ENCODE measurements at regions not wholly inside any gene's neighbourhood (a gene's known extent, or its start where the extent isn't known, plus 50 kb on each side); places are given as distances from the start of the nearest gene placed in this dataset.
"Not testable (repeated sequence)": the region's sequence is repeated elsewhere in the genome, so short reads cannot be mapped to it uniquely, and the experiment has no call there.

DNA sequence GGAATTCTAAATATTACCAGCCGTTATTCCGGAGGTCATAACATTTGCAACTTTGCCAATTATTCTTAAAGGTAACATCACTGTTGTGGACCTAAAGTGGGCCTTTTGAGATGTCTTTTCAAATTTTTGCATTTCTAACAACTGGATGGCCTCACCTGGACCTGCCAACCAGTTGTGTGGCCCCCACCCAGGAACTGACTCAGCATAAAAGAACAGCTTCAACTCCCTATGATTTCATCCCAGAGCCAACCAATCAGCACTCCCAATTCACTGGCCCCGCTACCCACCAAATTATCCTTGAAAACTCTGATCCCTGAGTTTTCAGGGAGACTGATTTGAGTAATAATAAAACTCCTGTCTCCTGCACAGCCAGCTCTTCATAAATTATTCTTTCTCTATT is 489.7 kb upstream of the LMCD1 start:
- no peak overlapping the region for H3K4me3 ChIP-seq (ENCODE audit: low read depth, low read length)
- no peaks in the 10 kb centered on the region for H3K27me3 ChIP-seq (ENCODE audit: control insufficient read depth, insufficient read depth, low read length)
- no peak for DNase-seq (ENCODE audit: low read depth)
- H3K36me3 ChIP-seq (ENCODE audit: control insufficient read depth, insufficient read depth, low read length), result no peaks in the 10 kb centered on the region
- TF ChIP-seq, protein P1, sequence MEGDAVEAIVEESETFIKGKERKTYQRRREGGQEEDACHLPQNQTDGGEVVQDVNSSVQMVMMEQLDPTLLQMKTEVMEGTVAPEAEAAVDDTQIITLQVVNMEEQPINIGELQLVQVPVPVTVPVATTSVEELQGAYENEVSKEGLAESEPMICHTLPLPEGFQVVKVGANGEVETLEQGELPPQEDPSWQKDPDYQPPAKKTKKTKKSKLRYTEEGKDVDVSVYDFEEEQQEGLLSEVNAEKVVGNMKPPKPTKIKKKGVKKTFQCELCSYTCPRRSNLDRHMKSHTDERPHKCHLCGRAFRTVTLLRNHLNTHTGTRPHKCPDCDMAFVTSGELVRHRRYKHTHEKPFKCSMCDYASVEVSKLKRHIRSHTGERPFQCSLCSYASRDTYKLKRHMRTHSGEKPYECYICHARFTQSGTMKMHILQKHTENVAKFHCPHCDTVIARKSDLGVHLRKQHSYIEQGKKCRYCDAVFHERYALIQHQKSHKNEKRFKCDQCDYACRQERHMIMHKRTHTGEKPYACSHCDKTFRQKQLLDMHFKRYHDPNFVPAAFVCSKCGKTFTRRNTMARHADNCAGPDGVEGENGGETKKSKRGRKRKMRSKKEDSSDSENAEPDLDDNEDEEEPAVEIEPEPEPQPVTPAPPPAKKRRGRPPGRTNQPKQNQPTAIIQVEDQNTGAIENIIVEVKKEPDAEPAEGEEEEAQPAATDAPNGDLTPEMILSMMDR (IDR thresholded peaks at IDR 0.05; ENCODE audit: insufficient read depth, low read length, poor library complexity, severe bottlenecking), result no peak

DNA sequence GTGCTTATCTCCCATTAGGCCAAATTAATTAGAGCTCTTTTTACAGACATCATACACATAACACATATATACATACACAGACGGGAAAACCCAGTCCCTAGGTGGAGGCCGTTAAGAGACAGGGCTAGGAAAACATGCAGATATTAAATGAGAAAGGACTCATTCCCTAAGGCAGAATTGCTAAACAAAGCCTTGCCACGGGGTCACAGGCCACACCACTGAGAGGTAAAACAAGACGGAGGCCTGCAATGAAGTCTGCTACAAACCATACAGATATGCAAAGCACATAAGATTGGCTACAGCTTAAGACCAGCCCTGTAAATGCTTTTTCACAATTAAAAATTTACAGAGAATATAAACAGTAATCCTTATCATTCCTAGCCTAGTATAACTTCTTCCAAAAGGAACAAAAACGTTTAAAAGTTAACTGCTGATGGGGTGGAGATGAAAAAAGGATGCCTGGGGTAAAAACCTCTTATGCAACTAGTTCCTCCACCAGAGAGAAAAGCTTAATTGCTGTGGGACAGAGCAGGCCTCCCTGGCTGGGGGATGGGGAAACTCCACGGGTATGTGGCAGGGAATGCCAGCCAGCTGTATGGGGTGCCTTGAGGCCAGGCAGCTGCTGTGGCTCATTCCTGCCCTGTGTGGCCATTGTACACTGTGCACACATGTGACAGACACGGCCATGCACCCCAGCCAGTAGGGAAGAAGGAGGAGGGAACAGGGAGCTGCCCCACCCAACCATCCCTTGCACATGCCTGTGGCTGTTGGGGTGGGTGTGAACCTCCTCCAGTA is 481.4 kb upstream of the LMCD1 start:
- H3K36me3 ChIP-seq (ENCODE audit: control insufficient read depth, insufficient read depth, low read length), result no peaks in the 10 kb centered on the region
- H3K27me3 ChIP-seq (ENCODE audit: control insufficient read depth, insufficient read depth, low read length), result no peaks in the 10 kb centered on the region
- TF ChIP-seq, protein P1 (IDR thresholded peaks at IDR 0.05; ENCODE audit: insufficient read depth, low read length, poor library complexity, severe bottlenecking), result no peak
- DNase-seq (ENCODE audit: low read depth), result no peak
- H3K4me3 ChIP-seq (ENCODE audit: low read depth, low read length), result no peak overlapping the region

DNA sequence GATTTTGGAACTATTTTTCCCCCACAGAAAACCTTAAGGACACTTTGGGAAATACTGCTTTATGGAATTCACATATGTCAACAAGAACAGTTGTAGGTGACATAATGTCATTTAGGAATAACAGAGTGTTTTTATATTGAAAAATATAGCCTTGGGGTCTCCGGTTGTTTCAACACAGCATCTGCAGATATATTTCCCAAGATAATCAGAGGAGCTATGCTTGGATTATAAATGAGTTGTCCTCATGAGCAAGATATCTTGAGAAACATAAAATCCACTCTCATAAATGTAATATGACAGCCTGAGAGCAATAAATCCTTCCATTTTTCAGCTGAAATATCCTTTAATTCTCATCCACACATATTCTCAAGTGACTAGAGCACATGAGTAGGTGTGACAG is 473.7 kb upstream of the LMCD1 start:
- Histone ChIP-seq H3K27me3 (ENCODE audit: control insufficient read depth, insufficient read depth, low read length) (no peaks in the 10 kb centered on the region), H3K36me3 (ENCODE audit: control insufficient read depth, insufficient read depth, low read length) (no peaks in the 10 kb centered on the region), H3K4me3 (ENCODE audit: low read depth, low read length) (no peak overlapping the region)
- TF ChIP-seq, protein P1 (IDR thresholded peaks at IDR 0.05; ENCODE audit: insufficient read depth, low read length, poor library complexity, severe bottlenecking), result no peak
- no peak for DNase-seq (ENCODE audit: low read depth)

DNA sequence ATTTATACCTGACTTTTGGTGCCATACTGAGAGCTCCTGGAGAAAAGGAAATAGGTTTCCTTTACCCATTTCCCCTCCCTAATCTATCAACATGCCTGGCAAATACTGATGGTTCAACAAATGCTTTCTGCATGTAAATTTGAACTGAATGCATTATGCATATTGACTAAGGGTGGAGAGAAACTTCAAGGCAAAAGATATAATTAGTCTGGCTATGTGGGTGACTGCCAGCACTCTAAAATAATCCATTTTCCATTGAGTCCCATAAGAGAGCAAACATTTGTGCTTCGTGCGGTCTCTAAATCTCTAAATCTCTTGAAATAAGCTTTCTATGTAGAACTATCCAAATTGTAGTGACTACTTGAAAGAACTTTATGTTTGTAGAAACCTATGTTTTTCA is 451.3 kb upstream of the LMCD1 start:
- no peak overlapping the region for H3K4me3 ChIP-seq (ENCODE audit: low read depth, low read length)
- no peaks in the 10 kb centered on the region for H3K36me3 ChIP-seq (ENCODE audit: control insufficient read depth, insufficient read depth, low read length)
- no peaks in the 10 kb centered on the region for H3K27me3 ChIP-seq (ENCODE audit: control insufficient read depth, insufficient read depth, low read length)
- DNase-seq (ENCODE audit: low read depth), result no peak
- TF ChIP-seq, protein P1 (IDR thresholded peaks at IDR 0.05; ENCODE audit: insufficient read depth, low read length, poor library complexity, severe bottlenecking), result no peak

DNA sequence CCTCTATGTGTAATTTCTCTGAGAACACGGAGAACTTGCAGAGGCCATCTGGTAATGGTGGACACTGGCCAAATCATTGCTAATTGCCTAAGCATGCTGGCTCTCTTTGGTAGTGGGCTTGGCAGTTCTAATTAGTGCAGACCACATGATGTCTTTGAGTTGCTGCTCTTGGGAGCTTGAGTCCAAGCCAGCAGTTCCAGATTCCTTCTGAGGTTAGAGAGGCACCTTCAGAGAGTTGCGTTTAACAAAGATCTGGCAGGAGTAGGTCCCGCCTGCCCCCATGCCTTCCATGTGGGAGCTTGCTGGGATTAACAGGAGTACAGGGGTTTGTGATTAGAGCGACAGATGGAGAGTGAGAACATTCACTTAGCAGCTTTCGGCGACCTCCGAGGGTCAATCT is 449.0 kb upstream of the LMCD1 start:
- H3K36me3 ChIP-seq (ENCODE audit: control insufficient read depth, insufficient read depth, low read length), result no peaks in the 10 kb centered on the region
- no peak overlapping the region for H3K4me3 ChIP-seq (ENCODE audit: low read depth, low read length)
- TF ChIP-seq, protein P1 (IDR thresholded peaks at IDR 0.05; ENCODE audit: insufficient read depth, low read length, poor library complexity, severe bottlenecking), result no peak
- no peak for DNase-seq (ENCODE audit: low read depth)
- no peaks in the 10 kb centered on the region for H3K27me3 ChIP-seq (ENCODE audit: control insufficient read depth, insufficient read depth, low read length)

DNA sequence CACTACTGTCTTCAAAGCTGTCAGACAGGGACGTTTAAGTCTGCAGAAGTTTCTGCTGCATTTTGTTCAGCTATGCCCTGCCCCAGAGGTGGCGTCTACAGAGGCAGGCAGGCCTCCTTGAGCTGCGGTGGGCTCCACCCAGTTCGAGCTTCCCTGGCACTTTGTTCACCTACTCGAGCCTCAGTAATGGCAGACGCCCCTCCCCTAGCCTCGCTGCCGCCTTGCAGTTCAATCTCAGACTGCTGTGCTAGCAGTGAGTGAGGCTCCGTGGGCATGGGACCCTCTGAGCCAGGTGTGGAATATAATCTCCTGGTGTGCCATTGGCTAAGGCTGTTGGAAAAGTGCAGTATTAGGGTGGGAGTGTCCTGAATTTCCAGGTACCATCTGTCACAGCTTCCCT is 433.5 kb upstream of the LMCD1 start:
- not testable (repeated sequence) for H3K4me3 ChIP-seq (ENCODE audit: low read depth, low read length); DNase-seq (ENCODE audit: low read depth)

More for the DNA sequence above, 433.5 kb upstream of the LMCD1 start:
- not testable (repeated sequence) for H3K36me3 ChIP-seq (ENCODE audit: control insufficient read depth, insufficient read depth, low read length); H3K27me3 ChIP-seq (ENCODE audit: control insufficient read depth, insufficient read depth, low read length)
